ENCODE measurements at regions not wholly inside any gene's neighbourhood (a gene's known extent, or its start where the extent isn't known, plus 50 kb on each side); places are given as distances from the start of the nearest gene placed in this dataset.
"Not testable (repeated sequence)": the region's sequence is repeated elsewhere in the genome, so short reads cannot be mapped to it uniquely, and the experiment has no call there.

DNA sequence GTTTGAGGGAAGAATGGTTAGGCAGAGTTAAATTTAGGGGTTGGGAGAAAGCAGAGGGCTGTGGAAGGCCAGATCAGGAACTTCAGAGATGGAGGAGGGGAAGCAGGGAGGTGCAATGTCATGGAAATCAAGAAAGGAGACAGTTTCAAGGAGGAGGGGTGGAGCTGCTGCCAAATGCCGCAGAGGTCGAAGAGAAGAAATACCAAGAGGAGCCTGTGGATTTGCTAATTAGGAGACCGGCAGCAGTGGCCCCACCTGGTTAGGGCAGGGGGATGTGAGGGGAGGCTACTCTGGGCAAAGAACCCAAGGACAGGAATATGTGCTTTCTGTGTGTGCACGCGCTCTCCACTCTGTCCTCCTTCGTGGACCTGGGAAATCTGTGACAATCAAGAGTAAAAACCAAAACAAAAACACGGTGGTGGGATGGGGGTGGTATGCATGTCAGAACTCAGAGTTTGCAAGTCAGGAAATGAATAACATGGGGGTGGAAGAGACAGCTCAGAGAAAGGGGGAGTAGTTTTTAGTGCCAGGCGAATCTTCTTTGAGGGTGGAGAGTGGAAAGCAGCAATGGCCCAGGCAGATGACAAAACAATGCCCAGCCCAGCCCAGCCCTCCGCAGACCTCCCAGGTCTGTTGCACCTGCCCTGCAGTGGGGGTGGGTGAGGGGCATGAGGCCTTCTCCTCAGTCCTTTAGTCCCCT, 102.9 kb upstream of the PAX2 start:
- DNase-seq (ENCODE audit: extremely low spot score, unreplicated experiment): no peak
- H3K4me1 Mint-ChIP-seq (ENCODE audit: unreplicated experiment): no peaks in the 10 kb centered on the region
- H3K4me3 Mint-ChIP-seq (ENCODE audit: unreplicated experiment): no peak overlapping the region
- H3K27me3 Mint-ChIP-seq (ENCODE audit: unreplicated experiment): peaks cover 70% of the 10 kb centered on the region
- H3K36me3 Mint-ChIP-seq (ENCODE audit: unreplicated experiment): no peaks in the 10 kb centered on the region
- no peak overlapping the region for H3K27ac Mint-ChIP-seq (ENCODE audit: unreplicated experiment)
- TF ChIP-seq CTCF (IDR thresholded peaks at IDR 0.05): no peak
- no peaks in the 10 kb centered on the region for H3K9me3 Mint-ChIP-seq (ENCODE audit: unreplicated experiment)

- Mint-ChIP-seq H3K36me3 (ENCODE audit: unreplicated experiment) (no peaks in the 10 kb centered on the region), H3K4me3 (ENCODE audit: unreplicated experiment) (no peak overlapping the region), H3K4me1 (ENCODE audit: unreplicated experiment) (no peaks in the 10 kb centered on the region), H3K27me3 (ENCODE audit: unreplicated experiment) (peaks cover 63% of the 10 kb centered on the region), H3K9me3 (ENCODE audit: unreplicated experiment) (no peaks in the 10 kb centered on the region), H3K27ac (ENCODE audit: unreplicated experiment) (no peak overlapping the region)
- no peak for DNase-seq (ENCODE audit: extremely low spot score, unreplicated experiment)
- TF ChIP-seq CTCF (IDR thresholded peaks at IDR 0.05): no peak
Measured at GRCh38 chr10:100645091-100645490, 100.3 kb upstream of the PAX2 start.

DNA sequence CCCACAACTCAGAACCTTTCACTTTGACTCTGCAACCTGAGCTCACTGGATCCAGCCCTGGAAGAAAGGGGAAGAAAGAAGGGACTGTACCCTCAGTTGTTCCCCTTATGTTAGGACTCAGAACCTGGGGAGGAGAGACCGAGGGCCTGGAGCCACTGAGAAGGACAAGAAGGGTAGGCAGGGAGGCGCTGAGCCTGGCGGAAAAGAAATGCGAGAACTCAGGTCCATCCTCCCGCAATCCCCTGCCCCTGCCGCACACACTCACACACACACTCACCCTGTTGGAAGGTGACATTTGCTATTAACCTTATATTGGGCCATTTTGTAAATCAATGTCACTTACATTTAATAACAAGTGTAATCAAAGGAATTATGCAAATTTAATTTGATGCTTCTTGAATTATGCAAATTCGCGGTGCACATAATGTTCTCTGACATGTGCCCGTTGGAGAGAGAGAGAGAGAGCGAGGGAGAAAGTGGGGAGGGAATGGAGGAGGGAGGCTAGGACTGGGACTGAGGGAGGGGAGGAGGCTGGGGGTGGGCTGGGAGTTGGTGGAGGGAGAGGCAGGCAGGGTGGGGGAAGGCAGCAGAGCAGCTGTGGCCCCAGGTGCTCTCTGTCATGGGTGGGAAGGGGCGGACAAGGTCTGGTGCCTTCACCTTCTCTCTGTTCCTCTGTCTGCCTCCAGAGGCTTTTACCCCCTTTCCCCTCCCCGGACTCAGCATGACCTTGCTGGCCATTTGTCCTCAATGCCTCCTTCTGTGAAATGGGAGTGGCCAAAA, 99.6 kb upstream of the PAX2 start:
- Mint-ChIP-seq H3K4me1 (ENCODE audit: unreplicated experiment) (no peaks in the 10 kb centered on the region), H3K36me3 (ENCODE audit: unreplicated experiment) (no peaks in the 10 kb centered on the region), H3K27me3 (ENCODE audit: unreplicated experiment) (peaks cover 61% of the 10 kb centered on the region), H3K9me3 (ENCODE audit: unreplicated experiment) (no peaks in the 10 kb centered on the region), H3K27ac (ENCODE audit: unreplicated experiment) (no peak overlapping the region), H3K4me3 (ENCODE audit: unreplicated experiment) (no peak overlapping the region)
- DNase-seq (ENCODE audit: extremely low spot score, unreplicated experiment): no peak
- no peak for TF ChIP-seq CTCF (IDR thresholded peaks at IDR 0.05)

GRCh38 chr10:100647928-100648327, 97.5 kb upstream of the PAX2 start:
- Mint-ChIP-seq H3K27me3 (ENCODE audit: unreplicated experiment) (peaks cover 56% of the 10 kb centered on the region), H3K4me3 (ENCODE audit: unreplicated experiment) (no peak overlapping the region), H3K9me3 (ENCODE audit: unreplicated experiment) (no peaks in the 10 kb centered on the region), H3K36me3 (ENCODE audit: unreplicated experiment) (no peaks in the 10 kb centered on the region), H3K4me1 (ENCODE audit: unreplicated experiment) (no peaks in the 10 kb centered on the region), H3K27ac (ENCODE audit: unreplicated experiment) (no peak overlapping the region)
- TF ChIP-seq CTCF (IDR thresholded peaks at IDR 0.05): no peak
- no peak for DNase-seq (ENCODE audit: extremely low spot score, unreplicated experiment)

DNA sequence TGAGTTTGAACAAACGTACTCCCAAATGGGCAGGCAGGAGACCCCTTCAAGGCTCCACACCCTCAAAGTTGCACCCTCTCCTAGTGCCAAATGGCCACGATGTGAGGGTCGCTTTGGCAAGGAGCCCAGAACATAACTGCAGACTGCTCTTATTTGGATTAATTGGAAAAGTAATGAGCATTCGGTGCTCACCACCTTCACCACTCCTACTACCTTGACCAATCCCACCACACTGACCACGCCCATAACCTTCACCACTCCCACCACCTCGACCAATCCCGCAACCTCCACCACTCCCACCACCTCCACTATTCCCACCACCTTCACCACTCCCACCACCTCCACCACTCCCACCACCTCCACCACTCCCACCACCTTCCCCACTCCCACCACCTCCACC, 94.7 kb upstream of the PAX2 start:
- peaks cover 63% of the 10 kb centered on the region for H3K27me3 Mint-ChIP-seq (ENCODE audit: unreplicated experiment)
- H3K4me3 Mint-ChIP-seq (ENCODE audit: unreplicated experiment): no peak overlapping the region
- peaks cover 1% of the 10 kb centered on the region for H3K36me3 Mint-ChIP-seq (ENCODE audit: unreplicated experiment)
- no peak for TF ChIP-seq CTCF (IDR thresholded peaks at IDR 0.05)
- no peaks in the 10 kb centered on the region for H3K9me3 Mint-ChIP-seq (ENCODE audit: unreplicated experiment)
- no peak overlapping the region for H3K27ac Mint-ChIP-seq (ENCODE audit: unreplicated experiment)
- peaks cover 13% of the 10 kb centered on the region for H3K4me1 Mint-ChIP-seq (ENCODE audit: unreplicated experiment)
- DNase-seq (ENCODE audit: extremely low spot score, unreplicated experiment): no peak

DNA sequence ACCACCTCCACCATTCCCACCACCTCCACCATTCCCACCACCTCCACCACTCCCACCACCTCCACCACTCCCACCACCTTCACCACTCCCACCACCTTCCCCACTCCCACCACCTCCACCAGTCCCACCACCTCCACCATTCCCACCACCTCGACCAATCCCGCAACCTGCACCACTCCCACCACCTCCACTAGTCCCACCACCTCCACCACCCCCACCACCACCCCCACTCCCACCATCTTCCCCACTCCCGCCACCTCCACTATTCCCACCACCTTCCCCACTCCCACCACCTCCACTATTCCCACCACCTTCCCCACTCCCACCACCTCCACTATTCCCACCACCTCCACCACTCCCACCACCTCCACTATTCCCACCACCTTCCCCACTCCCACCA, 94.3 kb upstream of the PAX2 start:
- H3K27me3 Mint-ChIP-seq (ENCODE audit: unreplicated experiment): peaks cover 63% of the 10 kb centered on the region
- not testable (repeated sequence) for DNase-seq (ENCODE audit: extremely low spot score, unreplicated experiment); H3K36me3 Mint-ChIP-seq (ENCODE audit: unreplicated experiment); H3K27ac Mint-ChIP-seq (ENCODE audit: unreplicated experiment); H3K4me3 Mint-ChIP-seq (ENCODE audit: unreplicated experiment); H3K9me3 Mint-ChIP-seq (ENCODE audit: unreplicated experiment)
- H3K4me1 Mint-ChIP-seq (ENCODE audit: unreplicated experiment): peaks cover 16% of the 10 kb centered on the region
